ENCODE measurements at regions not wholly inside any gene's neighbourhood (a gene's known extent, or its start where the extent isn't known, plus 50 kb on each side); places are given as distances from the start of the nearest gene placed in this dataset.

DNA sequence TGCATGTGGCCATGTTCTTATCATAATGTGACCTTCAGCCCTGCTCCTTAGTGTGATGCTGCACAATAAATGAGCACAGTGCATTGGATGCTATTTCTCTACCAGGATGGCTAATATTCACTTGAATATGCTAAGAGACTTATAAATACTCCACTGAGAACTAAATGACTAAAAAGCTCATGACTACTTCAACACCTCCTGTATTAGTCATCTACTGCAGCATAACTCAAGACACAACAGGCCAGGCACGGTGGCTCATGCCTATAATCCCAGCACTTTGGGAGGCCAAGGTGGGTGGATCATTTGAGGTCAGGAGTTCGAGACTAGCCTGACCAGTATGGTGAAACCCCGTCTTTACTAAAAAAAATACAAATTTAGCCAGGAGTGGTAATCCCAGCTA, 213.4 kb downstream of the RND3 start:
- TF ChIP-seq, protein P1, sequence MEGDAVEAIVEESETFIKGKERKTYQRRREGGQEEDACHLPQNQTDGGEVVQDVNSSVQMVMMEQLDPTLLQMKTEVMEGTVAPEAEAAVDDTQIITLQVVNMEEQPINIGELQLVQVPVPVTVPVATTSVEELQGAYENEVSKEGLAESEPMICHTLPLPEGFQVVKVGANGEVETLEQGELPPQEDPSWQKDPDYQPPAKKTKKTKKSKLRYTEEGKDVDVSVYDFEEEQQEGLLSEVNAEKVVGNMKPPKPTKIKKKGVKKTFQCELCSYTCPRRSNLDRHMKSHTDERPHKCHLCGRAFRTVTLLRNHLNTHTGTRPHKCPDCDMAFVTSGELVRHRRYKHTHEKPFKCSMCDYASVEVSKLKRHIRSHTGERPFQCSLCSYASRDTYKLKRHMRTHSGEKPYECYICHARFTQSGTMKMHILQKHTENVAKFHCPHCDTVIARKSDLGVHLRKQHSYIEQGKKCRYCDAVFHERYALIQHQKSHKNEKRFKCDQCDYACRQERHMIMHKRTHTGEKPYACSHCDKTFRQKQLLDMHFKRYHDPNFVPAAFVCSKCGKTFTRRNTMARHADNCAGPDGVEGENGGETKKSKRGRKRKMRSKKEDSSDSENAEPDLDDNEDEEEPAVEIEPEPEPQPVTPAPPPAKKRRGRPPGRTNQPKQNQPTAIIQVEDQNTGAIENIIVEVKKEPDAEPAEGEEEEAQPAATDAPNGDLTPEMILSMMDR (IDR thresholded peaks at IDR 0.05; ENCODE audit: borderline replicate concordance, control extremely low read depth, extremely low read depth, insufficient read depth, missing control alignments), result no peak
- DNase-seq (ENCODE audit: low spot score), result no peak
- in situ Hi-C loops (cut with MboI; ENCODE audit: low sequenced_read_pairs, unreplicated experiment), result no loop called here

DNA sequence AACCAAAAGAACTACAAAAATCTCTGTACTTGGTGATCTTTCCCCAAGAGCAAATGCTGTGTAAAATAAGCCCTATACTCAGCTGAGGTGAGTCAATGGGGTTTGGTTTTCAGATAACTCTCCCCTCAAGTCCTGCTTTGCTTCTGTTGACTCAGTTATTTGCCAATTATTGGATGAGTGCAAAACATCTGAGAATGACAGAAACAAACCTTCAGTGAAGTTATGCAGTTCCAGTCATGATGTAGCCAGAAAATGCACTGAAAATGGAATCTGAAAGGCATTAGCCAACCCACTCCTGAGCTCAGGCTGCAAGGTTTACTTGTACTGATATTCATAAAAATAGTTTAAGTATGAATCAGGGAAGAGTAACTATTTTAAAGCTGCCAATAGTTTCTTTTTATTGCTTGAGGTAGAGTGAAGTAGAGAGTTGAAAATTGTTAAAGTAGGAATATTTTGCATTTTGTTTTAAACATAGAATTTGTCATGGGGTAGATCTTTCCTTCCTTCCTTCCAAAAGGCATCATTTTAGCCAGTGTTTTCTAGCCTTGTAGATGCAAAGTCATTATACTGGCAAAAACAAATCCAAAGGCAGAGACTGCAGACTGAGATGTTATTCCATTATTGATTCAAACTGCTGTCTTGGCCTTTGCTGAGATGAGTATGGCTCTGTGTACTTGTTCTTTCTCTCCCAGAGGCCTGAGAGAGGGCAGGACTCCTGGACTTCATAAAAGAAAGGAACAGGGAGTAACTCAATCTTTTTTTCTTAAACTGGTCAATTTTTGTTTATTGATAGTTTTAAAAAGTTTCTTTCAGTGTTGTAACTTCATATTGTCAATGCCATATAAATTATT, 215.3 kb downstream of the RND3 start:
- no peak for DNase-seq (ENCODE audit: low spot score)
- in situ Hi-C loops (cut with MboI; ENCODE audit: low sequenced_read_pairs, unreplicated experiment), result no loop called here
- TF ChIP-seq, protein P1 (IDR thresholded peaks at IDR 0.05; ENCODE audit: borderline replicate concordance, control extremely low read depth, extremely low read depth, insufficient read depth, missing control alignments), result no peak

DNA sequence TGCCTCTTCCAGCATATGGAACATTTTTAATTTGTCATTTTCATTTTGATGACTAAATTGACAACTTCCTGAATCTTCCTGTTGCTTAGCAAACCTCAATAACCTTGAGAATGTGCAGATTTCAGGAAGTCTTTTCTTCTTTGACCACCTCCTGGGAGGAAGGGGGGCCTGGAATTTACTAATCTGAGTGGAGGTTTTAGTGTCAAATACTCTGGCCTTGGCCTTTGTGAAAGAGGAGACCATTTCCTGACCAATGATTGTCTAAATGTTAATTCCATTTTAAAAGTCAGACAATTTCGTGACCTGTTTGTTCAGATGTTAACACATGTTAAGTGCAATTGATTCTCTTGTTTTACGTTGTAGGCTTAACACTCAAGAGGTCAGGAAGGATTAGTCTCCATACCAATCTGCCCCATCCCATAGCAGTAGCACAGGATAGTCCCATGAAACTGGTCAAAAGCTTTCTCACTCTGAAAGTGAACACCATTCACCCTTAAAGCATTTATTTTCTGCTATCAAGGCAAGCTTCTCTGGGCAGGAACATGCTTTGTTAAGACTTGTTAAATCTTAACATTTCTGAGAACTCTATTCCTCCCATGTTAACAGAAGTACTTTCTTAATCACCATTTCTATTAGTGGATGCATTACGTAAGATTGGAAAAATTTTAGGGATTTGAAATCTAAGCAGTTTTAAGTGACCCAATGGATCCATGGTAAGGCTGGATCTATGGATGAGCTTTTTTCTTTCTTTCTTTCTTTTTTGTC, 219.6 kb downstream of the RND3 start:
- TF ChIP-seq, protein P1 (IDR thresholded peaks at IDR 0.05; ENCODE audit: borderline replicate concordance, control extremely low read depth, extremely low read depth, insufficient read depth, missing control alignments), result no peak
- in situ Hi-C loops (cut with MboI; ENCODE audit: low sequenced_read_pairs, unreplicated experiment), result no loop called here
- no peak for DNase-seq (ENCODE audit: low spot score)

DNA sequence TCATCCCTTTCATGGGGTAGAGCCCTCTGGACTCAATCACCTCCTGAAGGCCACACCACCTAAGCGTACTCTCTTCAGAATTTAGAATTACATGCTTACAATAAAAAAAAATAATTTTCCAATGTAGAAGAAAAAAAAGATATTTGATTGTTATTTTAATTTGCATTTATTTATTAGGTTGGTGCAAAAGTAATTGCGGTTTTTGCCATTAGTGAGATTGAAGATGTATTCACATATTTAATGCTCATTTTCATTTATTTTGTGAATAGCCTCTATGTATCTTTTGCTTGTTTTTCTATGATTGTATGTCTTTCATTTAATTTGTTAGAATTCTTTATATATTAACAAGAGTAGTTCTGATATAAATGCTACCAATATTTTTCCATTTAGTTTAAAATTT, 220.5 kb downstream of the RND3 start:
- in situ Hi-C loops (cut with MboI; ENCODE audit: low sequenced_read_pairs, unreplicated experiment), result no loop called here
- DNase-seq (ENCODE audit: low spot score), result no peak
- TF ChIP-seq, protein P1 (IDR thresholded peaks at IDR 0.05; ENCODE audit: borderline replicate concordance, control extremely low read depth, extremely low read depth, insufficient read depth, missing control alignments), result no peak

DNA sequence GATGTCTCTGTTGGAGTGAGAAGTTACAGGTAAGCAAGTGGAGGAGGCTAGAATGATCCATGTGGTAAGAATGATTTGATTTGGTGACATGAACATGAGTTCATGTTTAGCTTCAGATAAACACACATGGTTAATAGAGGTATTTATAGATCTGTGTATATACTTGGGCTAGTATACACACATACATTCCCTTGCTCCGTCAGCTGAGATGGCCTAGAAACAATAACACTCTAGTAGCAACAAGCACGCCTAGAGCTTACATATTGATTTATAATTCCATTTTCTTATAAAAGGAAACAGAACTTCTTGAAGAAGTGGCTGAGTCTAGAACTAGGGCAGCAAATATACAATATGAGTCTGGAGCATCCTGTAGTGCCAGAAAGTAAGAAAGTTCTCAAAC, 223.0 kb downstream of the RND3 start:
- DNase-seq (ENCODE audit: low spot score), result no peak
- in situ Hi-C loops (cut with MboI; ENCODE audit: low sequenced_read_pairs, unreplicated experiment), result no loop called here
- TF ChIP-seq, protein P1 (IDR thresholded peaks at IDR 0.05; ENCODE audit: borderline replicate concordance, control extremely low read depth, extremely low read depth, insufficient read depth, missing control alignments), result no peak

DNA sequence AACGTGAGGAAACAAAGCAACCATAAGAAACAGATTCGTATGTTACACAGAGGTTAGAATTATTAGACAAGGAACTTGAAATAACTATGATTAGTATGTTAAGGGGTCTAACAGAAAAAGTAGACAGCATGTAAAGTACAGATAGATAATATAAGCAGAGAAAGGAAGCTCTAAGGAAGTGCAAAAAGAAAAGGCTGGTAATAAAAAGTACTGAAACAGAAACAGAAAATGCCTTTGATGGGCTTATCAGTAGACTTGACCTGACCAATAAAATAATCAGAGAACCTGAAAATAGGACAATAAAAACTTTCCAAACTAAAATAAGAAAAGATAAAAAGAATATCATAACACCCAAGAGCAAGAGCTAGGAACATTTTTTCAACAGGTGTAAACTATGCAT, 225.8 kb downstream of the RND3 start:
- TF ChIP-seq, protein P1 (IDR thresholded peaks at IDR 0.05; ENCODE audit: borderline replicate concordance, control extremely low read depth, extremely low read depth, insufficient read depth, missing control alignments), result no peak
- DNase-seq (ENCODE audit: low spot score), result no peak
- in situ Hi-C loops (cut with MboI; ENCODE audit: low sequenced_read_pairs, unreplicated experiment), result no loop called here
